NCI-H2196 treated with DMSO at 0.1 percent for 48 hours (cell line): ENCODE measurements at regions not wholly inside any gene's neighbourhood (a gene's known extent, or its start where the extent isn't known, plus 50 kb on each side); places are given as distances from the start of the nearest gene placed in this dataset.

ENCODE experiments used
- DNase-seq: peaks from one replicate; lab custom pipeline; 2025; ENCODE audit not compliant: unreplicated experiment; lab: John Stamatoyannopoulos, UW

DNA sequence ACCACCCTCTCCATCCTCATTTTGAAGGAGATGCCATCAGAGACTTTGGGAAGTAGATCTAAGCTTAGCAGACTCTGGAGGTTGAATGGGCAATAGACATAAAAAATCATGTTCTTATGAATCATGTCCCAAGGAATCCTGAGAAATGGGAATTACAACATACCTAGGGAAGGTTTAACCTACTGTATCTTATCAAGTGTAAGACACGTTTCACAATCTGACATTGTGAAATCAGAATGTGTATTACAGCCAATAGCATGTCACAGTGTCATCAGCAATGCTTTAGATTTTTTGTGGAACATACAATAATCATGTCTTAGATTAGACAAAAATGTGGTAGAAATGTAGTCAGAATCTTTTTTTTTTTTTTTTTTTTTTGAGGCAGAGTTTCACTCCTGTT is 332.4 kb upstream of the TLE3 start:
- DNase-seq: no peak

GRCh38 chr15:70429056-70429722 is 331.5 kb upstream of the TLE3 start:
- no peak for DNase-seq

DNA sequence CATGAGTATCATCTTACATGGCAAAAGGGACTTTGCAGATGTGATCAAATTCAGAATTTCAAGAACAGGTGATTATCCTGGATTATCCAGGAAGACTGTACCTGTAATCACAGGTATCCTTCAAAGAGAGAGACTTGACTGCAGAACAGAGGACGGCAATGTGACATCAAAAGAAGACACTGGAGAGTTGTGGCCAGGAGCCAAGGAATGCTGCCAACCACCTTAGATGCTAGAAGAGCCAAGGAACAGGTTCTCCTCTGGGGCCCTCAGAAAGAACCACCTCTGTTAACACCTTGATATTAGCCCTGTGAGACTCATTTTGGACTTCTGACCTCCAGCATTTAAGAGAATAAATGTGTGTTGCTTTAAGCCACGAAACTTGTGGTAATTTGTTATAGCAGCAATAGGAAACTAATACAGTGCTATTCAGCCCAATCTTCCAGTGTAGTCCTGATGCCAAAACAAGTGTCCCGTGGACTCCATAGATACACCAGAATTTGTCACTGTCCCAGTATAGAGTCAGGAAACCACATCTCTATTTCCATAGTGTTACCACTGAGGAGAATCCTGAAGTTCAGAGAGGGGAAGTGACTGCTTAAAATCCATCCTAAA is 330.6 kb upstream of the TLE3 start:
- DNase-seq: no peak

DNA sequence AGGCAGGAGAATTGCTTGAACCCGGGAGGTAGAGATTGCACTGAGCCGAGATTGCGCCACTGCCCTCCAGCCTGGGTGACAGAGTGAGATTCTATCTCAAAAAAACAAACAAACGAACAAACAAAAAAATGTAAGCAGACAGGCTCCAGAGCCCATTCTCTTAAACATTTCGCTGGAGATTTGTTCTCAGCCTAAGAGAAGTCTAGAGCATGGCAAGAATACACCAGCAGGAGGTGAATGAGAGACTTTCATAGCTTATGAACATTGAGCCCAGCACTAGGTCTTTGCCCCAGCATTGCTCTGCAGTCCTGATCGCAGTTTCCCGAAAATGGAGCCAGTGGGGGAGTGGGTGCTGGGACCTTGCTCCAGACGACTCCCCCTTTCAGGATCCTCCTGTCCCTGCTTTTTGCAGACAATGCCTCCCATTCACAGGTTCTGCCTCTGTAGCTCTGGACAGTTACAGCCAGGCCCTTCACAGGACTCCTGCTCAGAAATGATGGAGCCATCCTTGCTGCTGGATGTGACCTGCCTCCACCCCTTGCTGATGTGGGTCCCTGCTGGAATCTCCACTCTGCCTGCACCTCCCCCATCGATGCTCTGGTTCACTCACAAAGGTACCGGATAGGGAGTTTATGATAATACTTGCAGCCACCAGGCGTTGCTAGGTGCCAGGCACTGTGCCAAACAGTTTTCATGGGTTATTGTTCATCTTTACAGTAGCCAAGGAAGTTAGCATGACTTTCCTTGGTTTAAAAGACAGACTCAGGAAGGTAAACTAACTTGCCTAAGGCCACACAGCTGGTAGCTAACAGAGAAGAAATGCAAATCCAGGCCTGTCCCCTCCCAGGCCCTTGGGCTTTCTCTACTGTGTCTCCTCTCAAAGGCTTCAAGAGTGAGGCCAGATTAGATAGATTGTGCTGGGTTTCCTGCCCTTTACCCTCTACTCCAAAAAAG is 329.7 kb upstream of the TLE3 start:
- no peak for DNase-seq

- DNase-seq: no peak
Measured at GRCh38 chr15:70426096-70426821, 328.5 kb upstream of the TLE3 start.

- no peak for DNase-seq
Measured at GRCh38 chr15:70424937-70425411, 327.3 kb upstream of the TLE3 start.

GRCh38 chr15:70423267-70423666 is 325.6 kb upstream of the TLE3 start:
- no peak for DNase-seq

DNA sequence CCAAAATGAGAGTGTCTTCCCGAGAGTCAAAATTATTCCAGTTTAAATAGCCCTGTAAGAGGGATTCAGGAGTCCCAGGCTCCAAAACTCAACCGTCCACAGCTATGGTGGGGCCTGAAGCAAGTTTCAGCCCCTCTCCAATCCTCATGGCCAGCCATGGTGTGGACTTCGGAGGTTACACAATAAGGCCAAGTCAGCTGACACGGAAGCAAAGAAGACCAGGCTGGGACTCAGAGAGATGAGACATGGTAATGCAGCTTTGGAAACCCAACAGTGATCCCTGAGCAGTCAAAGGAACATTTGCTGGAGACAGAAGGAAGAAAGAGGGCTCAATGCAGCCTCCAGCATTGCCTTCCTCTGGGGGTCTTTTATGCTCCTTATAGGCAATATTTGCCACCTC is 324.6 kb upstream of the TLE3 start:
- no peak for DNase-seq

DNA sequence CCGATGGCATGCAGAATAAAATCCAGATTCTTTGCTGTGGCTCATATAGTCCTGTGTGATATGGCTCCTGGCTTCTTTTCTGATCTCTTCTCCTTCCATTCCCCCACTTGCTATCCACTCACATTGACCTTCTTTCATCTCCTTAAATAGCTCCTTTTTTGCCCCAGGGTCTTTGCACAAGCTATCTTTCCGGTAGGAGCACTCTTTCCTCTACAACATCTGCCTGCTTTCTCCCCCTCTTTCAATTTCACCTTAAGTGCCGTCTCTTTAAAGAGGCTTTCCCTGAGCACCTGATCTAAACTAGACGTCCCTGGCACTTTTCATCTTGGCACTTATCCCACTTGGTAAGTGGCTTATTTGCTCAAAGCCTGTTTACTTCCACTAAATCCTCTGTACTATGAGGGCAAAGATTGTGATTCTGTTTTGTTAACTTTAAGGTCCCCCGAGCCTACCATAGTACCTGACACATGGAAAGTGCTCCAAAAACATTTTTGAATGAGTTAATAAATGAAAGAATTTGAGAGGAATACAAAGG is 323.3 kb upstream of the TLE3 start:
- no peak for DNase-seq

- no peak for DNase-seq
Measured at GRCh38 chr15:70420086-70420947, 322.6 kb upstream of the TLE3 start.

- no peak for DNase-seq
Measured at GRCh38 chr15:70418943-70419342, 321.2 kb upstream of the TLE3 start.

DNA sequence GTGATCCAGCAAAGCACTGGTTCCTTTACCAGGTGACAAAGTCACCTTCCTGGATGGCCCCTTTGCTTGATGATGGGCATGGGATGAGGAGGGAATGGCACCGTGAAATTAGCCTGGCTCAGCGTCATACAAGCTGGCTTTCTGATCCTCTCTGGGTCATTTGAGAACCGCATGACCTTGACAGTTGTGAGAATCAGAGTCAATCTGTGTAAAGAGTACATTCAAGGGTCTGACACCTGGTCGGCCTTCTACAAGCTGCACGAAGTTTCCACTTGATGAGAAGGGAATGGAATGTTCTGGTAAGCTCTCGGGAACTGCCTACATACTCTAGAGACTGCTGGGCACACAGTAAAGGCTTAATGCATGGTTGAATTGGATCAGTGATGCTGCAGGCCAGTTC is 319.8 kb upstream of the TLE3 start:
- no peak for DNase-seq

DNA sequence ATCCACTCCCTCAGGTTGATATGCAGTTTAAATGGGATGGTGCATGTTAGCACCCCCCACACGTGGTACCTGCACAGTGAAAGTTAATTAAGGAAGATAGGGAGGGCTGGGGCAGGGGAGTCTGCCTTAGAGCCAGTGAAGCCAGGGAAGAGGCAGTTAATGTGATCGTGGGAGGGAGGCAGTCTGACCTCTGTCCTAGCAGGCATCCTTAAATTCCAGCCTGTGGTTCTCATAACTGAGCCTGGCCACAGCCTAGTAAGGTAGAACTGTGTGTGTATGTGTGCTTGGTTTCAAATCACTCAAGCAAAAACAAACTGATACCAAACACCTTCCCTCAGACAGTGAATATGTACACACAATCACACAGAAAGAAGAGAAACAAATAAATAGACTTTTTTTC is 319.1 kb upstream of the TLE3 start:
- DNase-seq: no peak

DNA sequence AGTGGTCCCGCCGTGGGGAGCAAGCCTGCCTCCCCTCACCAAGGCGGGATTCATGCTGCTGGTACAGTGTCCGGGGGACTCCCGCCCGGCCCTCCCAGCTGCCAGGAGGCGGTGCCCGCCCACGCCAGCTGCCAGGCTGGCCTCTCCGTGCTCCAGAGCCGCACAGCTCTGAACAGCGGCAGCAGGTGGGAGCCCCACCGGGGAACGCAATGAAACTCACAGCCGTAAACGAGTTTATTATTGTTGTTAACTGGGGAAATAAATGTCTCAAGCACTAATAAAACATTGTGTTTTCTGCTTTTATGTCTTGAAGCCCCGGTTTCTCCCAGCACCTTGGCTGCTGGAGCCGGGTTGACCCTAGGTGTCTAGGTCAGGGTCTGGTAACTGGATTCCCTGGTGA is 317.7 kb upstream of the TLE3 start:
- no peak for DNase-seq

DNA sequence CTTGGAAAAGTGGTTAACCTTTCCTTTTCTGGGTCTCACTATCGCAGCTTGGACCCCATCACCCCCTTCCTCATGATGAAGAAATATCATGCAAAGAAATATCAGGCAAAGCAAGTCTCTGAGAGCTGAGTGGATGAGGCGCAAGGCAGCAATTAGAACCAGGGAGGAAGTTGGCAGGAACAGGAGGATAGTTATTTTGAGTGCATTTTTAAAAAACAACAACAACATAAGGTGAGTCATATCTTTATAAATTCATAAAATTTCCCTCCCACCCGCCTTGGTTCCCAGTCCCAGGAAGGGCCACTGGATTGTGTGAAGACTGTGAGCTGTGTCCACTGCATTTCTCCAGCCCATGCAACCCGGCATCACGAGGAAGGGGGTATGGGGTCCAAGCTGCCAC is 316.9 kb upstream of the TLE3 start:
- DNase-seq: no peak

- DNase-seq: no peak
Measured at GRCh38 chr15:70412794-70413193, 315.1 kb upstream of the TLE3 start.

- DNase-seq: no peak
Measured at GRCh38 chr15:70411143-70411863, 313.6 kb upstream of the TLE3 start.

DNA sequence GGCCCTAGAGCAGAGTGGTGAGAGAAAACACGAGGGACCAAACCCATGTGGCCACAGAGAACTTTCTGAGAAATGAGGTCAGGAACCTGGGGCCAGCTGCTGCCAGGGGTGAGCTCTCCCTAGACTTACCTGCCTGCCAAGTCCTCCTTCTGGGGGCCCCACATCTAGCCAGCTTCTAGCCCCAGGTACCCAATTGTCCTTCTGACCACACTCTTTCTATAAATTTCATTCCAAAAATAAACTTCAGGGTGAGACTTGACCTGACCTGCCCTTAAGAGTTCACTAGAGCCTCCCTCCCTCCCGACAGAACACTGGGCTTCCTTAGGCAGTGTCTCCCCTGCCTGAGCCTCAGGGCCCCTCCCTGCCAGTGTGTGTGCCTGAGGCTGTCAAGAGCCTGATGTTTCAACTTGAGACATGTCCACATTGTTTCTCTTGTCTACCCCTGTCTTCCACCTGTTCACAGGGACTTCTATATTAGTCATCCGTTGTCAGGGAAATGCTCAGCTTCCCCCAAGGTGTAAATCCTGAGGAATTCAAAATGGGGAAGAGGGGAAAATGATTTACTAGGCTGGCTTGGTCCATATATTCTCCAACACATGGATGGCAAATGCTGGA is 312.8 kb upstream of the TLE3 start:
- no peak for DNase-seq

- no peak for DNase-seq
Measured at GRCh38 chr15:70409388-70409787, 311.7 kb upstream of the TLE3 start.
